GM21717 (cell line): ENCODE measurements at regions not wholly inside any gene's neighbourhood (a gene's known extent, or its start where the extent isn't known, plus 50 kb on each side); places are given as distances from the start of the nearest gene placed in this dataset.

Experiments
- ATAC-seq: cut with Tn5 transposase; IDR thresholded peaks from one replicate; pipeline ENCODE4 v1.9.1; 2021; ENCODE audit warnings: mild to moderate bottlenecking, moderate library complexity; ENCODE audit not compliant: unreplicated experiment

GRCh38 chr13:31675440-31675953 is 63.8 kb upstream of the RXFP2 start:
- no peak for ATAC-seq

GRCh38 chr13:31681133-31681532 is 58.2 kb upstream of the RXFP2 start:
- no peak for ATAC-seq

GRCh38 chr13:31684466-31684865 is 54.9 kb upstream of the RXFP2 start:
- ATAC-seq: no peak

GRCh38 chr13:31686670-31687425 is 52.5 kb upstream of the RXFP2 start:
- no peak for ATAC-seq
